Loucy (cell line): ENCODE measurements at regions not wholly inside any gene's neighbourhood (a gene's known extent, or its start where the extent isn't known, plus 50 kb on each side); places are given as distances from the start of the nearest gene placed in this dataset.

Experiments
- H2AFZ ChIP-seq: fragments of 200-600 bp; sonication (generic); 2 replicates; pipeline ENCODE4 v1.6.0; 2016; ENCODE audit warnings: antibody characterized with exemption, mild to moderate bottlenecking, low read length, moderate library complexity
- H3F3A ChIP-seq: fragments of 200-600 bp; 2 replicates; pipeline ENCODE4 v1.6.0; 2016; ENCODE audit warnings: antibody characterized with exemption, low read depth, mild to moderate bottlenecking
- H3K27me3 ChIP-seq: fragments of 200-600 bp; sonication (generic); 2 replicates; pipeline ENCODE4 v1.6.1; 2014; ENCODE audit warnings: low read length, mild to moderate bottlenecking; ENCODE audit not compliant: insufficient read depth, poor library complexity, severe bottlenecking
- H3K36me3 ChIP-seq: fragments of 200-600 bp; sonication (generic); 2 replicates; pipeline ENCODE4 v1.6.1; 2016; ENCODE audit warnings: low read length; ENCODE audit not compliant: insufficient read depth
- H3K4me1 ChIP-seq: fragments of 200-600 bp; sonication (generic); 2 replicates; pipeline ENCODE4 v1.5.1; 2014; ENCODE audit warnings: low read length, mild to moderate bottlenecking; ENCODE audit not compliant: insufficient read depth, poor library complexity, severe bottlenecking
- H3K4me2 ChIP-seq: fragments of 200-600 bp; sonication (generic); 2 replicates; pipeline ENCODE4 v1.6.0; 2014; ENCODE audit warnings: antibody characterized with exemption, low read length, low read depth, mild to moderate bottlenecking; ENCODE audit not compliant: poor library complexity, severe bottlenecking
- H3K4me3 ChIP-seq: fragments of 200-600 bp; sonication (generic); 2 replicates; pipeline ENCODE4 v1.5.1; 2014; ENCODE audit warnings: low read length, mild to moderate bottlenecking, mixed read lengths; ENCODE audit not compliant: poor library complexity, severe bottlenecking
- H3K79me2 ChIP-seq: fragments of 200-600 bp; sonication (generic); 2 replicates; pipeline ENCODE4 v1.6.1; 2014; ENCODE audit warnings: low read length; ENCODE audit not compliant: insufficient read depth
- H3K9ac ChIP-seq: fragments of 200-600 bp; sonication (generic); 2 replicates; pipeline ENCODE4 v1.6.0; 2014; ENCODE audit warnings: mild to moderate bottlenecking, low read depth, low read length, moderate library complexity; ENCODE audit not compliant: poor library complexity, severe bottlenecking
- H3K9me2 ChIP-seq: fragments of 200-600 bp; sonication (generic); replicated peaks from 2 replicates; pipeline ENCODE4 v1.6.1; 2016; ENCODE audit warnings: low read depth, low read length, mixed read lengths
- H3K9me3 ChIP-seq: fragments of 200-600 bp; sonication (generic); 2 replicates; pipeline ENCODE4 v1.6.1; 2014; ENCODE audit warnings: mild to moderate bottlenecking, antibody characterized with exemption, low read length, low read depth; ENCODE audit not compliant: insufficient read depth
- H4K20me1 ChIP-seq: fragments of 200-600 bp; sonication (generic); 2 replicates; pipeline ENCODE4 v1.6.0; 2014; ENCODE audit warnings: antibody characterized with exemption, low read length, mild to moderate bottlenecking; ENCODE audit not compliant: insufficient read depth, poor library complexity, severe bottlenecking
- EZH2phosphoT487 ChIP-seq: fragments of 200-600 bp; IDR thresholded peaks from 2 replicates; pipeline ENCODE4 v1.6.1; 2018; ENCODE audit warnings: antibody characterized with exemption, mild to moderate bottlenecking, moderate library complexity, borderline replicate concordance
- TF ChIP-seq, protein P1 (sequence below): fragments of 200-600 bp; sonication (generic); conservative IDR thresholded peaks from 2 replicates; pipeline ENCODE4 v1.5.1; 2014; ENCODE audit warnings: mild to moderate bottlenecking, antibody characterized with exemption, low read length

GRCh38 chr1:110779636-110780035 lies 93.3 kb upstream of the CD53 start:
- Histone ChIP-seq H3K4me2 (no peak overlapping the region), H3K79me2 (no peaks in the 10 kb centered on the region), H3K4me3 (no peak overlapping the region), H2AFZ (no peak overlapping the region), H3K9me2 (no peaks in the 10 kb centered on the region), H3F3A (no peaks in the 10 kb centered on the region), H3K4me1 (peaks cover 9% of the 10 kb centered on the region), H3K27me3 (no peaks in the 10 kb centered on the region), H3K9me3 (no peaks in the 10 kb centered on the region), H3K9ac (no peak overlapping the region), H4K20me1 (no peaks in the 10 kb centered on the region), H3K36me3 (no peaks in the 10 kb centered on the region)
- no peak for TF ChIP-seq EZH2phosphoT487
- TF ChIP-seq, protein P1, sequence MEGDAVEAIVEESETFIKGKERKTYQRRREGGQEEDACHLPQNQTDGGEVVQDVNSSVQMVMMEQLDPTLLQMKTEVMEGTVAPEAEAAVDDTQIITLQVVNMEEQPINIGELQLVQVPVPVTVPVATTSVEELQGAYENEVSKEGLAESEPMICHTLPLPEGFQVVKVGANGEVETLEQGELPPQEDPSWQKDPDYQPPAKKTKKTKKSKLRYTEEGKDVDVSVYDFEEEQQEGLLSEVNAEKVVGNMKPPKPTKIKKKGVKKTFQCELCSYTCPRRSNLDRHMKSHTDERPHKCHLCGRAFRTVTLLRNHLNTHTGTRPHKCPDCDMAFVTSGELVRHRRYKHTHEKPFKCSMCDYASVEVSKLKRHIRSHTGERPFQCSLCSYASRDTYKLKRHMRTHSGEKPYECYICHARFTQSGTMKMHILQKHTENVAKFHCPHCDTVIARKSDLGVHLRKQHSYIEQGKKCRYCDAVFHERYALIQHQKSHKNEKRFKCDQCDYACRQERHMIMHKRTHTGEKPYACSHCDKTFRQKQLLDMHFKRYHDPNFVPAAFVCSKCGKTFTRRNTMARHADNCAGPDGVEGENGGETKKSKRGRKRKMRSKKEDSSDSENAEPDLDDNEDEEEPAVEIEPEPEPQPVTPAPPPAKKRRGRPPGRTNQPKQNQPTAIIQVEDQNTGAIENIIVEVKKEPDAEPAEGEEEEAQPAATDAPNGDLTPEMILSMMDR: no peak

DNA sequence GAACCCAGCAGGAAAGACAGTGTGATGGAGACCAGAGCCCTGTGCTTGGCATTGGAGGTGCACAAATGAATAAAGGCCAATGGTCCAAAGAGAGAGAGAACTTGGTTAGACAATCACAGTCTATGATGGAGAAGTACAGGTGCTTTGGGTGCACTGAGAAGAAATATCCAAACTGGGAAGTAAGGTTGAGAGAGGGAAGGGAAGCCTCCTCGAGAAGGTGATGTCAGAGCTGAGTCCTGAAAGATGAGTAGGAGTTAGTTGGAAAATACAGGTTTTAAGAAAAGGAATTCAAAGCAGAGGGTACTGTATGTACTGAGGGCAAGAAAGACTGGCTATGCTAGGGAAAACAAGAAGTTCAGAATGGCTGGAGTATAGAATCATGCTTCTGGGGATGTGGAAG lies 94.1 kb upstream of the CD53 start:
- Histone ChIP-seq H3K79me2 (no peaks in the 10 kb centered on the region), H3K27me3 (no peaks in the 10 kb centered on the region), H4K20me1 (no peaks in the 10 kb centered on the region), H3K4me1 (peaks cover 4% of the 10 kb centered on the region), H2AFZ (no peak overlapping the region), H3F3A (no peaks in the 10 kb centered on the region), H3K4me3 (no peak overlapping the region), H3K9ac (no peak overlapping the region), H3K9me2 (no peaks in the 10 kb centered on the region), H3K4me2 (no peak overlapping the region), H3K9me3 (no peaks in the 10 kb centered on the region), H3K36me3 (no peaks in the 10 kb centered on the region)
- TF ChIP-seq, protein P1: no peak
- TF ChIP-seq EZH2phosphoT487: no peak

DNA sequence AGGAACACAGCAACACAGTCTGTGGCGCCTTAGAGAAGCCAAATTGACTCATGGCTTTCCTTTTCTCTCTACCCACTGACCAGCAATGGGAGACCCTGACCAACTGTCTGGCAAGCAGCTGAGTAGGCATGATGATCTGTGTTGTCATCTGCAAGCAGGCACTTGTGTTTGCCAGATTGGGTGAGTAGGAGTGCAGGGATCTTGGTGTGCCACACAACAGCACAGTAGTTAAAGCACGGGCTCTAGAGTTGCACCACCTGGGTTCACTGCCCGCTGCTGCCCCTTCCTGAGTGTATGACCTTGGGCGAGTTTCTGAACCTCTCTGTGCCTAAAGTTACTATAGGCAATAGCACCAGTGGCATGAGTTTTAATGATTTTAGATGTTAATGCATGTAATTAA lies 95.7 kb upstream of the CD53 start:
- Histone ChIP-seq H2AFZ (no peak overlapping the region), H4K20me1 (no peaks in the 10 kb centered on the region), H3K9ac (no peak overlapping the region), H3K79me2 (no peaks in the 10 kb centered on the region), H3K4me1 (no peaks in the 10 kb centered on the region), H3K9me2 (no peaks in the 10 kb centered on the region), H3K27me3 (no peaks in the 10 kb centered on the region), H3F3A (no peaks in the 10 kb centered on the region), H3K4me2 (no peak overlapping the region), H3K4me3 (no peak overlapping the region), H3K9me3 (no peaks in the 10 kb centered on the region), H3K36me3 (no peaks in the 10 kb centered on the region)
- TF ChIP-seq, protein P1: no peak
- TF ChIP-seq EZH2phosphoT487: no peak
